Upper lobe of left lung (tissue), 4 donors: ENCODE measurements at regions not wholly inside any gene's neighbourhood (a gene's known extent, or its start where the extent isn't known, plus 50 kb on each side); places are given as distances from the start of the nearest gene placed in this dataset.

Experiments
- EP300 ChIP-seq, 4 donors: sonication (generic); formaldehyde crosslinking; IDR thresholded peaks; one replicate each; pipeline ENCODE4 v1.5.1; 2017; ENCODE audit warnings: antibody characterized with exemption in 4 of 4, control low read depth in 2 of 4
- POLR2A ChIP-seq, 4 donors: fragments of 450-650 bp; IDR thresholded peaks; one replicate each; pipeline ENCODE4 v1.5.1; 2016 to 2017; ENCODE audit warnings: antibody characterized with exemption in 4 of 4, mild to moderate bottlenecking in 2 of 4
- TF ChIP-seq, protein P1 (sequence below), 6 experiments: fragments of 450-650 bp in 4 of 6; fragments of 200-600 bp in 2 of 6; sonication (generic) in 2 of 6; IDR thresholded peaks; one replicate each; pipeline ENCODE4 v1.5.1; 2016 to 2019; ENCODE audit warnings: antibody characterized with exemption in 6 of 6

GRCh38 chr10:9688711-9689110 is 1329.0 kb upstream of the CELF2 start:
- TF ChIP-seq EP300 (IDR thresholded peaks at IDR 0.05) (no peak), POLR2A (IDR thresholded peaks at IDR 0.05) (no peak)
- TF ChIP-seq, protein P1, sequence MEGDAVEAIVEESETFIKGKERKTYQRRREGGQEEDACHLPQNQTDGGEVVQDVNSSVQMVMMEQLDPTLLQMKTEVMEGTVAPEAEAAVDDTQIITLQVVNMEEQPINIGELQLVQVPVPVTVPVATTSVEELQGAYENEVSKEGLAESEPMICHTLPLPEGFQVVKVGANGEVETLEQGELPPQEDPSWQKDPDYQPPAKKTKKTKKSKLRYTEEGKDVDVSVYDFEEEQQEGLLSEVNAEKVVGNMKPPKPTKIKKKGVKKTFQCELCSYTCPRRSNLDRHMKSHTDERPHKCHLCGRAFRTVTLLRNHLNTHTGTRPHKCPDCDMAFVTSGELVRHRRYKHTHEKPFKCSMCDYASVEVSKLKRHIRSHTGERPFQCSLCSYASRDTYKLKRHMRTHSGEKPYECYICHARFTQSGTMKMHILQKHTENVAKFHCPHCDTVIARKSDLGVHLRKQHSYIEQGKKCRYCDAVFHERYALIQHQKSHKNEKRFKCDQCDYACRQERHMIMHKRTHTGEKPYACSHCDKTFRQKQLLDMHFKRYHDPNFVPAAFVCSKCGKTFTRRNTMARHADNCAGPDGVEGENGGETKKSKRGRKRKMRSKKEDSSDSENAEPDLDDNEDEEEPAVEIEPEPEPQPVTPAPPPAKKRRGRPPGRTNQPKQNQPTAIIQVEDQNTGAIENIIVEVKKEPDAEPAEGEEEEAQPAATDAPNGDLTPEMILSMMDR (IDR thresholded peaks at IDR 0.05) = no peak
